GM18861 (cell line): ENCODE measurements at regions not wholly inside any gene's neighbourhood (a gene's known extent, or its start where the extent isn't known, plus 50 kb on each side); places are given as distances from the start of the nearest gene placed in this dataset.
"Not testable (repeated sequence)": the region's sequence is repeated elsewhere in the genome, so short reads cannot be mapped to it uniquely, and the experiment has no call there.

ENCODE experiments used
- ATAC-seq: cut with Tn5 transposase; IDR thresholded peaks from one replicate; pipeline ENCODE4 v1.9.1; 2021; ENCODE audit not compliant: unreplicated experiment

DNA sequence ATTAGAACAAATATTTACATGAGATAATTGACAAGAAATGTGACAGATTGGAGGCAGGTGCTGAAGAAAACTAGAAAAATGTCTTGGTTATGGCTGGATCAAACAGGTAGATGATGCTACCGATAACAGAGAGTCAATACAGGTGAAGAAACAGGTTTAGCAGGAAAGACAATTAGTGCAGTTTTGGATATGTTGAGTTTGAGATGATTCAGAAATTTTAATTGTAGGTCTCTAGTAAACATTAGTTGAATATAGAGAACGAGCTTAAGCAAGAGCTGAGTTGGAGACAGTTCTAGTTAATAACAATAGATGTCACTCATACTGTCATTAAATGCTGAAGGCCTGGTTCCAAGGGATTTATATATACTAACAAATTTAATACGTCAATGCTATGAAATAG lies 524.4 kb downstream of the NSUN3 start:
- ATAC-seq: no peak

DNA sequence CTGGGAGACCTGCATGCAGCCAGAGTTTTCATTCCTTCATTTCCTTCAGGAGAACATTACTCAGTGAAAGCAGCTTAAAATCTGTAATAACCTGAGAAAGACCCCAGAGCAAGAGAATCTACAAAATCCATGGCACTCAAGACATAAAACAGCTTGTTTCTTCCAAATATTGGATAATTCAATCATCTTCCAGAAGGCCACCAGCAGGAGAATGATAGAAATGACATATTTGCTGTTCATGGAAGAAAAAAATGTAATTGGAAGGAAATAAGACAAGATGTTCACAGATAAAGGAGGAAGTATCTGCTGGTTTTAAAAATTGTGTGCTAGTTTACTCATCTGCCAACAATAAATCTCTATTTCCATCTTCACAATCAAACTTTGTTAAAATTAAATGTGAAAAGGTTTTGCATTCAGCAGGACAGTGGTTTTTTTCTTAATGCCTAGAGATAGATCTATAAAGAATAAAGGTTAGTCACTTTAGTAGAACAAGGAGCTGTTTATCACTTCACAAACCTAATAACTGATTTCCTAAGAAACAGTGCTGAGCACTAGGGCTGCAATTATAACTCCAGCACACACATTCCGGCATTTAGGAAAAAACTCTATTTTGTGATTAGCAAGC lies 530.8 kb downstream of the NSUN3 start:
- ATAC-seq: no peak

DNA sequence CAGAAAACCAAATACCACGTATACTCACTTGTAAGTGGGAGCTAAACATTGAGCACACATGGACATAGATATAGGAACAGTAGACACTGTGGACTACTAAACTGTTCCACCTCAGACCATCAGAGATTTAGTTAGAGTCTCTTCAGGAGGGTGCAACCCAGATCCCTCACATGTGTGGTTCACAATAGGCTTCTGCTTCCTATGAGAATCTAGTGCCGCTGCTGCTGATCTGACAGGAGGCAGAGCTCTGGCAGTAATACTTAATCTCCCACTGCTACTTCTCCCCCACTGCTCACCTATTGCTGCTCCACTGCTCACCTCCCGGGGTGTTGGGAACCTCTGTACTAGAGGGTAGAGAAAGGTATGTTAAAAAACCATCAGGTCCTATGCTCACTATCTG lies 533.3 kb downstream of the NSUN3 start:
- ATAC-seq: no peak

DNA sequence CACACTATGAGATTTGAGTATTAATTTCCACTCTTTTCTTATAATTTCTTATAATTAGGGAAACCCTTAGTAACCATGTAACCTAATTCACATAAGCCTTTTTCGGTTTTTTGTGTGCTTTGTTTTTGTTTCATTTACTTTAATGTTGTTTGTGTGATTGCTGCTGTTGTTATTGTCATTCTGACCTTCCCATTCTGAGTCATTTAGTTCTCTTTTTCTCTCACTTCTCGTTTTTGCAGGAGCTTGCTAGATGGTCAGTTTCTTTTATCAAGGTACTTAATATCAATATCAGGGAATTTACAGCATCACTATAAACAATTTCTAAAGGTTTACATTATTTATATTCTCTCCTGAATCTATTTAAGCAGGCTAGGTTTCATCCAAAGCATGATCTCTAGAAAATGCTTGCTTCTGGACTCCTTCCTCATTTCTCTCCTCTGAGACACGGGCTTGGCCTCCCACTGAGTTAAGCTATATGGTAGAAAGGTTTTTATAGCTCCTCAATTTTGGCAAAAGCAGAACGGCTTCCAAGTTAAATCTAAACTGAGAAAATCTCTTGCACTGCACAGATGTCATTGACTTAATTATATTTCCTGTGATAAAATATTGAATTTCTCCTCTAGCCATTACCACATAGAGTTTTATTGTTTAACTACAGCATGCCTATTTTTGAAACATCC lies 534.2 kb downstream of the NSUN3 start:
- ATAC-seq: no peak

DNA sequence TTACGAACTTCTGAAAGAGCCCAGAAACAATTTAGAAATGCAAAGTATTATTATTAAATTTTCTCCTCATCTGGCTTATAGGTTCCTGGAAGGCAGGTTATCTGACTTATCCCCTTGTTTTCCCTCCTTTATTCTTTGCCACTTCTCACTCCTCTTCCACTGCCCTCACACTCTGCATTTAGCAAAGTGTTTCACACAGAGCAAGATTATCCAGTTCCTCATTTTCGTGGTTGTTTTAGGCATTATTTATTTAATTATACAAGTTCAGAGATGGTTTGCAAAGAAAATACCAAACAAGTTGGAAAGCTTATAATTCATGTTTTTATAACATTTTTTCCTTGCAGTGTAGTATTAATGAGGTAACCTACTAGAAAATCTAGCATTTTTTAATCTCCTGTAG lies 544.9 kb downstream of the NSUN3 start:
- no peak for ATAC-seq

DNA sequence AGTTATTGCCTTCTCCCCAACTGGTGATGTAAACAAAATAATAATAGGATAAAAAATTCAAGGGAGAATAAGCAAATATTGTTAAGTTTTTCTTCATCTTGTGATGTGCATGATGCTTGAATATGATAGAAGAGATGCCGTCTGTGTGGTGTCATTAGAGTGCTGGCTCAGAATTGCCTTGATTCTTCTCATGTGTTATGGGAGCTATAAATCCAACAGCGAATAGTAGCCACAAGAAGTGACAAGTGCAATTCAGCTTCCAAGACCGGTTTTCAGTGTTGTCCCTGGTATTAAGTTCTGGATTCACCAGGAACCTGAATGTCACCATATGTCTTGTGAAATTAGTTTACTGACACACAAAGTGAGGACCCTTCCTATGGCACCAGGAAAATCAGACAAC lies 547.0 kb downstream of the NSUN3 start:
- ATAC-seq: no peak

DNA sequence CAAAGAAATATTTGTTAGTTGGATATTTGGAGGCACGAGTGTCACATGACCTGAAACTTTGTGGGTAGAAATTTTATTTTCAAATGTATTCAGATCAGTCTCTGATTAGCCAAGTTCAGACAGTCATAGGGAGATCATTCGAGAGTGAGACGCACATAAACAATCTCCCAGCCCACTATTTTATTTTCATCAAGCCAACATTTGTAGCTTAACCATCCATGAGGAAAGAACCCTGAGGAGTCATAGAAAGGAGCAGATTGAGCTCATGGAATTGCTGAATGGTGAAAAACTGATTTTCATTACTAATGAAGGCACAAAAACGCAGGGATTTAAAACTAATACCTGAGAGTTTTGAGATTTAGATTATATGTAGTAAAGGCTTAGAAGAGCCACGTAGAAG lies 548.7 kb downstream of the NSUN3 start:
- no peak for ATAC-seq

DNA sequence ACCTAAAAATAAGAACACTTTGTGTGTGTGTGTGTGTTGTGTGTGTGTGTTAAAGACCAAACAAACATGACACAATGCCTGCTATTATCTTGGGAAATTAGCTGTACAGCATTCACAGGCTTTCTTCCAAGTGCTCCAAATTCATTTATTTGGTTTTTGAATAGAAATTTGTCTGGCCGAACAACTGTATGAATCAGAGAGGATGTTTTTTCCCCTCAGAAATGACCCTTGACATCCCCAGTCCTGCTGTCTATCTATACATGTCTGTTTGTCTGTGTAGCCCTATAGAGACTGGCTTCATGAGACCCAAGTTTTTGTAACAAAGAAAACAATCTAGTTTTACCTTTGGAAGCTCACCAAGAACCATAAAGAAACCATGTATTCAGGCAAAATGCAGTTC lies 549.8 kb downstream of the NSUN3 start:
- ATAC-seq: no peak

DNA sequence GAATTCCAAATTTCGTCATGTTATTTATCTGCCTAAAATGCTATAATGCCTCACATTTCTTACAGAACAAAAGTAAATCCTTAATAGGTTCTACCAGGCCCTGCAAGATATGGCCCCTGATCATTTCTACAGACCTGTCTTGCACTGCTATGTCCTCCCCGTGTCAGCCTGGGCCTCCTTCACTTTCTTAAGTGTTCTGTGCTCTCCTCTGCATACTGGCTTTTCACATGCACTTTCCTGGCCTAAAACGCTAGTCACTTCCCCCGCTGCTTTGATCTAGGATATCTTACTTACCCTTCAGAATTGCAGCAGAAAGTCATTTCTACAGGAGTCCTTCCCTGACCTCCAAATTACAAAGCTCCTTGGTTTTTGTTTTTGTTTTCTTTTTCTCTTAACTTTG lies 551.3 kb downstream of the NSUN3 start:
- ATAC-seq: no peak

DNA sequence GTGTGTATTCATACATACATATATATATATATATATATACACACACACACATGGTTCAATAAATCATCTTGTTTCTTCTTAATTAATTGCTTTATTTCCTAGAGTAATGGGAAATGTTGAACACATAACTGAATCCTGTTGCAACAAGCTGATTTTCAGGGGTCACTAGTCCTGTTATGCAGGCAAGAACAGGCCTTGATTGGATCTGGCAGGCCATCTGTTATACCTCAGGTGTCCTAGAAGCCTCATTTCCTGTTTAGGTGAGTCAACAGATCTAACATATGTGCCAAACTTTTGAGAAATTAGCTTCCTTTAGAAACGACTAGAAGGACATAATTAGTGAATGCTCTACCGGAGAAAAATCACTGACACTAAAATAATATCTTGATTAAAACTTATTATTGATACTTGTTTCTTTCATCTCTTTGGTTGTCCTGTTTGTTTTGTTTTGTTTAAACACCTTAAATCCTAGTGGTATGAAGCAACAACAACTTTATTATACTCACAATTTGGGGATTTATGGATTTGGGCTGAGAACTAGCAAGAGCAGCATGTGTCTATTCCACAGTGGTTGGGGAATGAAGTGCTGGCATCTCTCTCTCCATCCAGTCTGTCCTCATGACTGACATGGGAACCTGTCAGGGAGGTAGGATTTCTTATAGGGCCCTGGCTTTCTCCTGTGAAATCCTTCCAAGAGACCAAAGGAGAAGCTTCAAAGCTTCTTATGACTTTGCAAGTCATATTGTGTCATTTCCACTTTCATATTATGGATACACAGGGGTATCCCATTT lies 552.6 kb downstream of the NSUN3 start:
- ATAC-seq: no peak

DNA sequence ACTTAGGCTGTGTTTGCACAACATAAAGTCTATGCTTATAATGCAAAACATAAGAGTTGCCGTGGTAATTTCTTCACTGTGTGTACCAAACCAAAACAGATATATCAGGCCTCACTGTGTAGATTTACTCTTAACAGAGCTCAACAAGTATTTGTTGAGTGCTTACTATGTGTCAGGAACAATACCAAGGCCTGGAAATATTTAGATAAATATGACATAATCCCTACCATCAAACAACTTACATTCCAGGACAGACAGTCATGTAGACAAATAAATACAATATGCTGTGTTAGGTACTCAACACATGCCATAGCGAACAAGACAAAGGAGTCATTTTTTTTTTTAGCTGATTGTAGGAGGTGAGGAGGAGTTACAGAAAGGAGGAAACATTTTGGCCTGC lies 554.0 kb downstream of the NSUN3 start:
- ATAC-seq: no peak

DNA sequence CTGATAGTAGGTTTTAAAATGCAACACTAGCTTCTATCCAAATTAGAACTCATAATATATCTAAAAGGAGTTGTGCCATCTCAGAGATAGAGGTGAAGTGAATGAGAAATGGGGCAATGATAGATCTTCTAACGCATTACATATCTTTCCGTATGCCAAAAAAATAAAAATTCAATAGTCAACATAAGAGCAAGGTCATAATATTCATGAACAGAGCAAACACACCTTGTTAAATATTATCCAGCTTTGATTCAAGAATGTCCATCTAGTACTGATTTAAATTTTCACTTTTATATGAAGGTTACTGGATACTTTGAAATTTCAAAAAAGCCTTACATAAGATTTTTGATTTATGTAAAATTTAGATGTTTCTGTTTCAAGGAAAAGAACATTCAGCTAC lies 554.5 kb downstream of the NSUN3 start:
- no peak for ATAC-seq

DNA sequence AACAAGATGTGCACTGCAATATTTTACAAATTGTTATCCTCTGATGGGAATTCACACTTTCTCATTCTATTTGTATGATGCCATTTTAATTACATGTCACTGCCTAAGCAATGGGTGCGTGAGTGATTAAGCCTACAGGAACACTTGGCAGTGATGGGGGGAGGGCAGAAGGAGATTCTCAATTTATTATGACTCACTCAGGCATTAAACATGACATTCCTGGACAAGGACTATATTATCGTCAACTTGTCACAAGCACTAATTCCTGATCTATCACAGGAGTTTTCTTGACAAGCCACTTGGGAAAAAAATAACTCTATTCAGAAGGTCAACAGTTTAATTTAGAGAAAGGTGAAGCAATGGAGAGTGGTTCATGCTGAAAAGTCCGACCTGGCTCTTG lies 556.8 kb downstream of the NSUN3 start:
- ATAC-seq: no peak

DNA sequence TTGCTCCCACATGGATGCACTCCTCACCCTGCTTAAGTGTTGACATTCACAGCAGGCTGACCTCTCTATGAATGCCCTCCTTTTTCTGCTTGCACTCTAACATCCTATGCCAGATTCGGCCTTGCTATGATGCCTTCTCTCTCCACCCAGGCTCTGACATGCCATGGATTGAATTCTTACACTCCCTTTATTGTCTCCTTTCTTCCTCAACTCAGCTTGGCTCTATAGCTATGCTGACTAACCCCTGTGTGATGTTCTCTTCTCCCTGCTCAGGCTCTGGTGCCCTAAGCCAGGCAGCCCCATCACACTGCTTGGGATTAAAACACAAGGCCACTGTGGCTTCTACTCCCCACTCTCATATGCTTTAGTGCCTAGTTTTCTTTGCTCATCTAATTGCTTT lies 563.7 kb downstream of the NSUN3 start:
- no peak for ATAC-seq

DNA sequence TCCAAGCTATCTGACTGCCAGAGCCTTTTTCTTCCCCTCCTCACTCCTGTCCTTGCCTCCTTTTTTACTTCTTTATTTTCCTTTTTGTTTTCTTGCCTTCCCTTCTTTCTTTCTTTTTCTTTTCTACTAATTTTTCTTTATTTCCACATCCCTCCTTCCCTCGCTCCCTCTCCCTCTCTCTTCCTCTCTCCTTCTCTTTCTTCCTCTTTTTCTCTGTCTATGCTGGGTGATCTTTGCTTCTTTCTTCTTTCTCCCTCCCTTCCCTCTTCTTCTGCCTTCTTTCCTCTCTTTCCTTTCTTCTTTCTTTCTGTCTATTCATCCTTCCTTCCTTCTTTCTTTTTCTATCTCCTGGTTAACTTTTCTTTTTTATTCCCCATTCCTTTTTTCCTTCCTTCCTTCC lies 564.8 kb downstream of the NSUN3 start:
- no peak for ATAC-seq

DNA sequence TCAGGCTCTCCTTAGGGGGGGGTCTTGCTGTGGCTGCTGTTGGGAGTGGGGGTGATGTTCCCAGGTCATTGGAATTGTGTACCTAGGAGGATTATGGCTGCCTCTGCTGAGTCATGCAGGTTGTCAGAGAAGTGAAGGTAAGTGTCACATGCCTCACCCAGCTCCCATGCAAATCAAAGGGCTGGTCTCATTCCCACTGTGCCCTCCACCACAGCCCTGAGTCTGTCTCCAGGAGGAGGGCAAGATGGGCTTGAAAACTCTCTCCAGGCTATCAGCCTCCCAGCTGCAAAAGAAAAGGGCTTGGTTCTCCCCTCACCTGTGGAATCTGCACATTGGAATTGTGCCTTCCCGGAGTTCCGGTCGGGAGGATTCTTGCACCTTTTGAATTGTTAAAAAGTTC lies 580.5 kb downstream of the NSUN3 start:
- no peak for ATAC-seq

DNA sequence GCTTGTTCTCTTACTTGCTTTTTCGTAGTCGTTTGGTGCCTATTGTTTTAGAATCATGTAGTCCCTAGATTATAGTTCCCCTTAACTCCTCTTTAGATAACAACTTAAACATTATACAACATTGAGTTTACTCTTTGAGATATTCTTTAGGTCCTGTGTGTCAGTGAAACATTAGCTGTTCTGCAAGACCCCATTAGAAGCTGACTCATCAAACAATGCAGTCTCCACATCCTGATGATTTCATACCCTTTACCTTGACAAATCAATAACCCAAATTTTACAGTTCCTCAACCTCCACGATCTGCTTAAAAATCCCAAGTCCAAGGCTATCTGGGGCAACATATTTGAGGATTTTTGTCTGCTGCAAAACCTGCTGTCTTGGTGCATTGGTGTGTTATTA lies 582.9 kb downstream of the NSUN3 start:
- ATAC-seq: no peak

DNA sequence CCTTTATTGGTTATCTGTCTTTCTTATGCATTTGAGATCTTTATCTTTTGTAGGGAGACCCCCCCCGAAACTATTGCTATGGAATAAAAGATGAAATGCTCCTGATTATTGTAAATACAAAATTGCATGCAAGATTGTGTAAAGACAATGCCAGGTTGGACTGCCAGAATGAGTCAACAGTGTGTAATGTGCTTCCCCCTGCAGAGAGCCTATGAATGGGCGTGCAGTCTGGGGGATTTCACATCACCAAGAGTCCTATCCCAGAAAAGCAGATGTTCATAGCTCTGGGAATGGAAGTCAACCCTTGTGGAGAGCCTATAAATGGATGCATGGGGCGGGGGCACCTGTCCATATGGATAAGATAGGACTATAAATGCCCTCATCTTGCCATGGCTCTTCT lies 584.3 kb downstream of the NSUN3 start:
- ATAC-seq: no peak

DNA sequence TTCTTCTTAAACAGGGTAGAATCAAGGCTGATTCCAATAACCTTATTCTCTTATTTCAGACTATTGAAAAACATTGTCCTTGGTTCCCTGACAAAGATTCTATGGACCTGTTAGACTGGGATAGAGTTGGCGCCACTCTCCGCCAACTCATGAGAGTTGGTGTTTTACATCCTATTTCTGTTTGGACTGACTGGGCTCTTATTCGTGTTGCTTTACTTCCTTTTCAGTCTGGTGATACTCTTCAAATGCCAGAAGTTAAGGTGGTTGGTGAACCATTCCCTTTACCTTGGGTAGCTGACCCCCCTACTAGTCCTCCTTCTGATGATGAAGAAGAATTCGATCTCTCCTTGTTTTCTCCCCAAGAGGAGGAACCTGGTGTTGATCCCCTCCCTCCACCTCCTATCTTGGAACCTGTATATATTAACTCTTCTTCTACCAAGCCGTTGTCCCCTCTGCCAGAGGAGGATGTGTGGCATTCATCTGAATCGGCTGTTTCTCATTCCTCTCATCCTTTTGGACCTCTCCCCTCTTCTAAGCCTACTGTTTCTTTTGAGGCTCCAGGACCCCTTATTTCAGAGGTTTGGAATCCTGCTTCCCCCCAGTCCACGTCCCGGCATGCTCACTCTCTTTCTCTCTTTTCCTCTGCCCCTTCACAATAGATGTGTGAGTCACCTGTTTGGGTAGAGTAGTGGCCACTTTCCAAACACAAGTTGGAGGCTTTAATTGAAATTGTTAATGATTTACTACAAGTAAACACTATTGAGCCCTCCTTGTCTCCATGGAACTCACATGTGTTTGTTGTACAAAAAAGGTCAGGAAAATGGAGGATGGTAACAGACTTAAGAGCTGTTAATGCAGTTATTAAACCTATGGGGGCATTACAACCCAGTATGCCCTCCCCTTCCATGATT lies 585.7 kb downstream of the NSUN3 start:
- not testable (repeated sequence) for ATAC-seq

DNA sequence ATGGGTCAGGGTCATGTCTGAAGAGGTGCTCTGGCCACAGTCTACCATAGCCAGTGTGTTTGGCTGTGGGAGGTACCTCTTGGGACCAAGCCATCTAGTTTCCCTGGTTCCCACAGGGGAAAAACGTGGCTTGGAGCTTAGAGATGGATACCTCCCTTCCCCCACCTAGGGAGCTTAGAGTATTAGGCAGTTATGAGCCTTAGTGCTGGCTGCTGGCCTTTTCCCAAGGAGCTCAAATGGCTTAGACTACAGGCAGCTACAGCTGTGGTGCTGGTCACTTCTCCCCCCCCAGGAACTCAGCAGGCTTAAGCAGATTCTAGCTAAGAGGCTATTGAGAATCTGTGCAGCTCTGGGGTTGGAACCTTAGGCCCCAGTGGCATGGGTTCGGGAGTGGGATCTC lies 591.2 kb downstream of the NSUN3 start:
- no peak for ATAC-seq

DNA sequence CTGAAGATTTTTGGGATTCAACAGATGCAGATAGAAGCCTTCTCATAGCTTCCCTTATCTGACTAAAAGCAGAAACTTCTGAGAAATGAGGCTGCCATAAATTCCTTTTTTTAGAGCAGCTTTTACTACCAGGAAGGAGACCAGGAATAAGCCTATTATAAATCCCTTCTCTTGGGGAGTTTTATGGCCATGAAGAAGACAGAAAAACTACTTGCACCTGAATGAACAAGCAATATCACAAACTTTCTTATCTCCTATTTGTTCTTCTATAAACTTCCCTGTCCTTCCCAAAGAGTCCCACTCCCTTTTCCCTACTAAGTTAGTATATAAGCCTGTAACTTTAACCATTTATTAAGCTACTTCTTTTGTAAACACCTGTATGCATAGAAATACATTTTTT lies 603.1 kb downstream of the NSUN3 start:
- ATAC-seq: no peak
